ENCODE measurements at regions not wholly inside any gene's neighbourhood (a gene's known extent, or its start where the extent isn't known, plus 50 kb on each side); places are given as distances from the start of the nearest gene placed in this dataset.
"Not testable (repeated sequence)": the region's sequence is repeated elsewhere in the genome, so short reads cannot be mapped to it uniquely, and the experiment has no call there.

GRCh38 chr11:96861722-96862121, 471.9 kb downstream of the JRKL start:
- H2AFZ ChIP-seq (replicated peaks; ENCODE audit: low read length, poor library complexity); H3K4me2 ChIP-seq (ENCODE audit: low read depth, low read length); dilution Hi-C loops (cut with HindIII; ENCODE audit: low sequenced_read_pairs, unreplicated experiment); H3K9me3 ChIP-seq (ENCODE audit: control insufficient read depth, insufficient read depth, low read length); intact Hi-C loops (cut with micrococcal nuclease); H3K14ac ChIP-seq (replicated peaks; ENCODE audit: low read depth, low read length); H2BK5ac ChIP-seq (ENCODE audit: low read depth, low read length, poor library complexity, severe bottlenecking); H4K5ac ChIP-seq (ENCODE audit: low read depth, low read length); H2BK120ac ChIP-seq (ENCODE audit: low read depth, low read length); H2BK15ac ChIP-seq (ENCODE audit: low read depth, low read length); in situ Hi-C loops (cut with MboI; ENCODE audit: low sequenced_read_pairs); H4K8ac ChIP-seq (ENCODE audit: low read depth in 2 of 2, low read length in 2 of 2); ATAC-seq (ENCODE audit: low read depth); H3K56ac ChIP-seq (ENCODE audit: extremely low read depth, insufficient read depth, low read length); H4K91ac ChIP-seq (ENCODE audit: insufficient read depth, low read depth, low read length); H3K9me1 ChIP-seq (ENCODE audit: insufficient read depth, low read length); H4K20me1 ChIP-seq (ENCODE audit: insufficient read depth, low read length); H3K36me3 ChIP-seq (ENCODE audit: control insufficient read depth, insufficient read depth, low read length); H3K18ac ChIP-seq (ENCODE audit: low read depth, low read length); H2BK20ac ChIP-seq (ENCODE audit: low read depth, low read length); DNase-seq; H2AK9ac ChIP-seq (replicated peaks; ENCODE audit: low read depth, low read length, poor library complexity); H3K4me1 ChIP-seq (ENCODE audit: control insufficient read depth, insufficient read depth, low read length); H3K79me1 ChIP-seq (ENCODE audit: low read depth in 1 of 2, low read length in 2 of 2); H2AK5ac ChIP-seq (ENCODE audit: low read depth, low read length); POLR2A ChIA-PET (ENCODE audit: unreplicated experiment); H3K23ac ChIP-seq (ENCODE audit: low read depth, low read length); H3K4ac ChIP-seq (ENCODE audit: low read depth, low read length); BruUV-seq (replicated peaks); CTCF ChIA-PET; H3K27me3 ChIP-seq (ENCODE audit: control insufficient read depth, insufficient read depth, low read length); H3K27ac ChIP-seq (ENCODE audit: insufficient read depth, low read length); H3K9ac ChIP-seq (ENCODE audit: low read depth, low read length); H3K4me3 ChIP-seq (ENCODE audit: insufficient read depth, low read depth, low read length): not testable (repeated sequence)
- WGBS, 2 experiments (ENCODE audit: extremely low coverage in 2 of 2, insufficient read length in 1 of 2), result no CpG with 5 or more reads among the region's 3 CpGs

Data from IMR-90 (cell line).